IPS-18a (cell line): ENCODE measurements at regions not wholly inside any gene's neighbourhood (a gene's known extent, or its start where the extent isn't known, plus 50 kb on each side); places are given as distances from the start of the nearest gene placed in this dataset.

Experiments used
- H3K27ac ChIP-seq: one replicate; pipeline ENCODE4 v1.5.1; 2013; ENCODE audit warnings: low read length
- H3K27me3 ChIP-seq: one replicate; pipeline ENCODE4 v1.6.1; 2013; ENCODE audit warnings: mild to moderate bottlenecking, low read length; ENCODE audit not compliant: control insufficient read depth, insufficient read depth
- H3K36me3 ChIP-seq: one replicate; pipeline ENCODE4 v1.6.1; 2013; ENCODE audit warnings: low read depth, low read length; ENCODE audit not compliant: control insufficient read depth
- H3K4me1 ChIP-seq: one replicate; pipeline ENCODE4 v1.6.1; 2013; ENCODE audit warnings: low read depth, low read length; ENCODE audit not compliant: control insufficient read depth
- H3K4me3 ChIP-seq: one replicate; pipeline ENCODE4 v1.5.1; 2013; ENCODE audit warnings: low read length
- H3K9ac ChIP-seq: one replicate; pipeline ENCODE4 v1.6.1; 2013; ENCODE audit warnings: mild to moderate bottlenecking, low read length, moderate library complexity
- H3K9me3 ChIP-seq: one replicate; pipeline ENCODE4 v1.6.1; 2013; ENCODE audit warnings: low read depth, low read length; ENCODE audit not compliant: control insufficient read depth

GRCh38 chr14:28097585-28097984 lies 669.0 kb upstream of the FOXG1 start:
- no peaks in the 10 kb centered on the region for H3K9me3 ChIP-seq
- peaks cover 4% of the 10 kb centered on the region for H3K4me1 ChIP-seq
- no peaks in the 10 kb centered on the region for H3K27me3 ChIP-seq
- no peaks in the 10 kb centered on the region for H3K36me3 ChIP-seq
- H3K27ac ChIP-seq: no peak overlapping the region
- no peak overlapping the region for H3K4me3 ChIP-seq
- no peak overlapping the region for H3K9ac ChIP-seq

DNA sequence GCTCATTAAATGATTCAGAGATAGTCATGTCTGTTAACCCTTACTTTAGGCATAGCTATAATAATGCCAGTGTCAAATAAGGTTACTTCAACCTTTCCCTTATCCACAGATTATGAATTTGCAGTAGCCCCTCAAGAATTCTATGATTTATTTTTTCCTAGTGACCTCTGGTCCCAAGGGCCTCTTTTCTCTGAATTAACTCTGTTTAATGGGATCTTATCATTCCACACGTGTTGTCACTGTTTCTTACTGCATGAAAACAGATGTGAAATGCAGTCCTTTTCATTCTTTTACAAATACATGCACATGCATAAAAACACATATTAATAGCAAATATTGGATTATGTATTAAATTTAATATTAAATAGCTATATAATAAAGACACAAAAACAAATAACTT lies 667.7 kb upstream of the FOXG1 start:
- peaks cover 4% of the 10 kb centered on the region for H3K4me1 ChIP-seq
- no peak overlapping the region for H3K27ac ChIP-seq
- no peaks in the 10 kb centered on the region for H3K36me3 ChIP-seq
- H3K27me3 ChIP-seq: no peaks in the 10 kb centered on the region
- H3K9me3 ChIP-seq: no peaks in the 10 kb centered on the region
- H3K9ac ChIP-seq: no peak overlapping the region
- H3K4me3 ChIP-seq: no peak overlapping the region

- H3K36me3 ChIP-seq: no peaks in the 10 kb centered on the region
- no peaks in the 10 kb centered on the region for H3K9me3 ChIP-seq
- no peak overlapping the region for H3K27ac ChIP-seq
- H3K9ac ChIP-seq: no peak overlapping the region
- H3K4me1 ChIP-seq: peaks cover 4% of the 10 kb centered on the region
- no peaks in the 10 kb centered on the region for H3K27me3 ChIP-seq
- no peak overlapping the region for H3K4me3 ChIP-seq
These were observed 664.6 kb upstream of the FOXG1 start for GRCh38 chr14:28102001-28102400.

GRCh38 chr14:28102814-28103213 lies 663.8 kb upstream of the FOXG1 start:
- Histone ChIP-seq H3K9me3 (no peaks in the 10 kb centered on the region), H3K9ac (no peak overlapping the region), H3K4me1 (peaks cover 4% of the 10 kb centered on the region), H3K4me3 (no peak overlapping the region), H3K27me3 (no peaks in the 10 kb centered on the region), H3K36me3 (no peaks in the 10 kb centered on the region), H3K27ac (no peak overlapping the region)

- H3K9me3 ChIP-seq: no peaks in the 10 kb centered on the region
These were observed 653.3 kb upstream of the FOXG1 start for GRCh38 chr14:28113311-28113710.

DNA sequence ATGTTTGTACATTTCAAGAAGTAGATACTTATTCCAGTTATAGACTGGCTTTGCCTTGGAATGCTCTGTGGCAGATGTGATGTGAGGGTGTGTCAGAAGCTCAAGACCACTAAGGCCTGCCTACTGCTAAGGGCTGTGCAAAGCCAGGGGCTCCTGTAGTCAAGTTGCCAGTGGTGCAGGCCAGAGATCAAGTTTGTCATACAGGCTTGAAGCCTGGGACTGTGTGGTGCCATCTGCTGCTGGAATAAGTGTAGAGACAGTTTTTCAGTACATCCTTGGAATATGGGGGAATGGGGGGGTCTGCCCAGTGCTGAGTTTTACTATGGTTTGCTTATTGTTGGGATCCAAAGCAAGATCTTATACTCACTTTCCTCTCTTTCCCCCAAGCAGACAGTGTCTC lies 649.9 kb upstream of the FOXG1 start:
- Histone ChIP-seq H3K36me3 (no peaks in the 10 kb centered on the region), H3K4me1 (peaks cover 15% of the 10 kb centered on the region), H3K9me3 (no peaks in the 10 kb centered on the region), H3K4me3 (no peak overlapping the region), H3K27me3 (peaks cover 36% of the 10 kb centered on the region), H3K9ac (no peak overlapping the region), H3K27ac (no peak overlapping the region)

More at GRCh38 chr14:28113311-28113710, 653.3 kb upstream of the FOXG1 start:
- Histone ChIP-seq H3K27me3 (peaks cover 4% of the 10 kb centered on the region), H3K36me3 (no peaks in the 10 kb centered on the region), H3K4me1 (no peaks in the 10 kb centered on the region), H3K9ac (no peak overlapping the region), H3K4me3 (no peak overlapping the region), H3K27ac (no peak overlapping the region)

DNA sequence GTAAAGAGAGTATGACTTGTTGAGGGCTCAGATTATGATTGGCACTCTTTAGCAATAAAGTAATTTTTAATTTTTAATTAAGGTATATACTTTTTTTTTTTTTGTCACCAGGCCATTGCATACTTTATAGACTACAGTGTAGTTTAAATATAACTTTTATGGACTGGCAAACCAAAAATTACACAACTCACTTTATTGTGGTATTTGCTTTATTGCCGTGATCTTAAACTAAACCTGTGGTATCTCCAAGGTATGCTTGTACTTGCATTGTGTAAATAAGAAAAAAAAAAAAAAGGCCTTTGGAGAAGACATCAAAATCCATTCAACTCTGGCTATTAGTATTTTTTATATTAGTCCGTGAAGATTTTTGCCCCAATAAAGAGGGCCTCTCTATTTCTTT lies 646.7 kb upstream of the FOXG1 start:
- Histone ChIP-seq H3K9me3 (no peaks in the 10 kb centered on the region), H3K9ac (no peak overlapping the region), H3K27ac (no peak overlapping the region), H3K4me3 (no peak overlapping the region), H3K36me3 (no peaks in the 10 kb centered on the region), H3K27me3 (peaks cover 67% of the 10 kb centered on the region), H3K4me1 (peaks cover 30% of the 10 kb centered on the region)

GRCh38 chr14:28120391-28120790 lies 646.2 kb upstream of the FOXG1 start:
- Histone ChIP-seq H3K4me3 (no peak overlapping the region), H3K9ac (no peak overlapping the region), H3K4me1 (peaks cover 30% of the 10 kb centered on the region), H3K9me3 (no peaks in the 10 kb centered on the region), H3K27ac (no peak overlapping the region), H3K27me3 (peaks cover 72% of the 10 kb centered on the region), H3K36me3 (no peaks in the 10 kb centered on the region)

GRCh38 chr14:28121512-28122297 lies 644.9 kb upstream of the FOXG1 start:
- H3K9me3 ChIP-seq: no peaks in the 10 kb centered on the region
- no peak overlapping the region for H3K9ac ChIP-seq
- no peak overlapping the region for H3K27ac ChIP-seq
- H3K4me3 ChIP-seq: no peak overlapping the region
- H3K4me1 ChIP-seq: peaks cover 30% of the 10 kb centered on the region
- peaks cover 74% of the 10 kb centered on the region for H3K27me3 ChIP-seq
- no peaks in the 10 kb centered on the region for H3K36me3 ChIP-seq

- Histone ChIP-seq H3K9me3 (no peaks in the 10 kb centered on the region), H3K27me3 (no peaks in the 10 kb centered on the region), H3K4me3 (no peak overlapping the region), H3K4me1 (no peaks in the 10 kb centered on the region), H3K27ac (no peak overlapping the region), H3K9ac (no peak overlapping the region), H3K36me3 (no peaks in the 10 kb centered on the region)
These were observed 635.8 kb upstream of the FOXG1 start for GRCh38 chr14:28130610-28131284.

GRCh38 chr14:28138341-28138740 lies 628.2 kb upstream of the FOXG1 start:
- no peaks in the 10 kb centered on the region for H3K9me3 ChIP-seq
- H3K4me1 ChIP-seq: no peaks in the 10 kb centered on the region

GRCh38 chr14:28141662-28142061 lies 624.9 kb upstream of the FOXG1 start:
- Histone ChIP-seq H3K4me1 (no peaks in the 10 kb centered on the region), H3K9ac (no peak overlapping the region), H3K36me3 (no peaks in the 10 kb centered on the region), H3K4me3 (no peak overlapping the region), H3K27ac (no peak overlapping the region), H3K9me3 (no peaks in the 10 kb centered on the region), H3K27me3 (no peaks in the 10 kb centered on the region)

More at GRCh38 chr14:28138341-28138740, 628.2 kb upstream of the FOXG1 start:
- Histone ChIP-seq H3K27ac (no peak overlapping the region), H3K27me3 (no peaks in the 10 kb centered on the region), H3K9ac (no peak overlapping the region), H3K4me3 (no peak overlapping the region), H3K36me3 (no peaks in the 10 kb centered on the region)
